ENCODE measurements at regions not wholly inside any gene's neighbourhood (a gene's known extent, or its start where the extent isn't known, plus 50 kb on each side); places are given as distances from the start of the nearest gene placed in this dataset.

DNA sequence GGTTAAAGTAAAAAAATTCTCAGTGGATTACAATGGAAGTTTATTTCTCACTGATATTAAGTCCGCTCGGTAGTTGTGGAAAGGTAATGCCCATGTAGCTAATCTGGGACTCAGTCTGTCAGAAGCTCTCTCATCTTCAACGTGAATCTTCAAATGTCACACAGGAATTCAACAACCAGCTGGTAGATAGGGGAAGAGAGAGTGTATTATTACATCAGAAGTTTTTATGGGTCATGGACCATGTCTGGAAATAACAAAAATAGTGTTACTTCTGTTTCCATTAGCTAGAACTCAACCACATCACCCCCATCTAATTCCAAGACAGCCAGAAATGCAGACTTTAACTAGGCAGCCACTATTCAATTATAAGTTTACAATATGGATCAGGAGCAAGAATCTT is 506.1 kb upstream of the HTR2C start:
- no peak overlapping the region for H2AFZ ChIP-seq (ENCODE audit: low read depth, low read length)
- no peaks in the 10 kb centered on the region for H4K20me1 ChIP-seq (replicated peaks; ENCODE audit: control insufficient read depth, insufficient read depth, low read length)
- intact Hi-C loops (cut with micrococcal nuclease) (loop anchor here (1.0 to 10.0 kb wide), 2 partner anchors 36 to 83 kb away; no protein-coding TSS in a partner anchor), in situ Hi-C loops (cut with MboI) (no loop called here)
- CTCF ChIA-PET (ENCODE audit: low intra/inter-chr PET ratio): no interaction called here
- ATAC-seq: no peak
- no peak overlapping the region for H3K9ac ChIP-seq (ENCODE audit: insufficient read depth in 1 of 2, low read depth in 2 of 2, low read length in 2 of 2)
- no TSS peak for BruUV-seq (replicated peaks)
- no peaks in the 10 kb centered on the region for H3K9me3 ChIP-seq (replicated peaks; ENCODE audit: control insufficient read depth, insufficient read depth, low read depth, low read length)
- H3K27ac ChIP-seq (ENCODE audit: extremely low read depth, low read depth, low read length): no peak overlapping the region
- no peaks in the 10 kb centered on the region for H3K27me3 ChIP-seq (ENCODE audit: control insufficient read depth in 2 of 2, insufficient read depth in 2 of 2, low read length in 2 of 2)
- no peak for DNase-seq (ENCODE audit: extremely low read depth in 1 of 4, low spot score in 3 of 4)
- FAIRE-seq: no peak
- peaks cover 0 to 2% of the 10 kb centered on the region in 2 experiments; a peak in 3 of 5 replicates for H3K4me1 ChIP-seq (replicated peaks in 1 of 2; ENCODE audit: control insufficient read depth in 2 of 2, insufficient read depth in 2 of 2, low read length in 2 of 2)
- H3K4me2 ChIP-seq (ENCODE audit: insufficient read depth, low read length): no peak overlapping the region
- 21% methylated on average over 3 of the region's 3 CpGs for WGBS (ENCODE audit: insufficient coverage, low coverage, missing lambda C conversion rate)
- no peak overlapping the region for H3K4me3 ChIP-seq
- POLR2A ChIA-PET: no interaction called here
- no peaks in the 10 kb centered on the region for H3K79me2 ChIP-seq (ENCODE audit: control insufficient read depth, insufficient read depth, low read length)
- H3K9me1 ChIP-seq (ENCODE audit: control insufficient read depth, insufficient read depth, low read length): no peaks in the 10 kb centered on the region
- H3K36me3 ChIP-seq (ENCODE audit: control insufficient read depth, insufficient read depth, low read length): no peaks in the 10 kb centered on the region
- TF ChIP-seq, protein P1, sequence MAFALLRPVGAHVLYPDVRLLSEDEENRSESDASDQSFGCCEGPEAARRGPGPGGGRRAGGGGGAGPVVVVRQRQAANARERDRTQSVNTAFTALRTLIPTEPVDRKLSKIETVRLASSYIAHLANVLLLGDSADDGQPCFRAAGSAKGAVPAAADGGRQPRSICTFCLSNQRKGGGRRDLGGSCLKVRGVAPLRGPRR (CRISPR knock-in tag; IDR thresholded peaks at IDR 0.05): no peak
- TF ChIP-seq ZNF3 (CRISPR knock-in tag; IDR thresholded peaks at IDR 0.05) (no peak), NBN (IDR thresholded peaks at IDR 0.05; ENCODE audit: low read depth) (no peak), FOXM1 (IDR thresholded peaks at IDR 0.05; ENCODE audit: low read depth) (no peak), FOXM1 (CRISPR knock-in tag; IDR thresholded peaks at IDR 0.05; ENCODE audit: low read depth) (no peak), TCFL5 (CRISPR knock-in tag; conservative IDR thresholded peaks at IDR 0.05) (no peak), ZFPM2 (CRISPR knock-in tag; IDR thresholded peaks at IDR 0.05) (no peak), ZNF274 (IDR thresholded peaks at IDR 0.05; ENCODE audit: borderline replicate concordance, low read depth, low read length) (no peak)
- TF ChIP-seq, protein P2, sequence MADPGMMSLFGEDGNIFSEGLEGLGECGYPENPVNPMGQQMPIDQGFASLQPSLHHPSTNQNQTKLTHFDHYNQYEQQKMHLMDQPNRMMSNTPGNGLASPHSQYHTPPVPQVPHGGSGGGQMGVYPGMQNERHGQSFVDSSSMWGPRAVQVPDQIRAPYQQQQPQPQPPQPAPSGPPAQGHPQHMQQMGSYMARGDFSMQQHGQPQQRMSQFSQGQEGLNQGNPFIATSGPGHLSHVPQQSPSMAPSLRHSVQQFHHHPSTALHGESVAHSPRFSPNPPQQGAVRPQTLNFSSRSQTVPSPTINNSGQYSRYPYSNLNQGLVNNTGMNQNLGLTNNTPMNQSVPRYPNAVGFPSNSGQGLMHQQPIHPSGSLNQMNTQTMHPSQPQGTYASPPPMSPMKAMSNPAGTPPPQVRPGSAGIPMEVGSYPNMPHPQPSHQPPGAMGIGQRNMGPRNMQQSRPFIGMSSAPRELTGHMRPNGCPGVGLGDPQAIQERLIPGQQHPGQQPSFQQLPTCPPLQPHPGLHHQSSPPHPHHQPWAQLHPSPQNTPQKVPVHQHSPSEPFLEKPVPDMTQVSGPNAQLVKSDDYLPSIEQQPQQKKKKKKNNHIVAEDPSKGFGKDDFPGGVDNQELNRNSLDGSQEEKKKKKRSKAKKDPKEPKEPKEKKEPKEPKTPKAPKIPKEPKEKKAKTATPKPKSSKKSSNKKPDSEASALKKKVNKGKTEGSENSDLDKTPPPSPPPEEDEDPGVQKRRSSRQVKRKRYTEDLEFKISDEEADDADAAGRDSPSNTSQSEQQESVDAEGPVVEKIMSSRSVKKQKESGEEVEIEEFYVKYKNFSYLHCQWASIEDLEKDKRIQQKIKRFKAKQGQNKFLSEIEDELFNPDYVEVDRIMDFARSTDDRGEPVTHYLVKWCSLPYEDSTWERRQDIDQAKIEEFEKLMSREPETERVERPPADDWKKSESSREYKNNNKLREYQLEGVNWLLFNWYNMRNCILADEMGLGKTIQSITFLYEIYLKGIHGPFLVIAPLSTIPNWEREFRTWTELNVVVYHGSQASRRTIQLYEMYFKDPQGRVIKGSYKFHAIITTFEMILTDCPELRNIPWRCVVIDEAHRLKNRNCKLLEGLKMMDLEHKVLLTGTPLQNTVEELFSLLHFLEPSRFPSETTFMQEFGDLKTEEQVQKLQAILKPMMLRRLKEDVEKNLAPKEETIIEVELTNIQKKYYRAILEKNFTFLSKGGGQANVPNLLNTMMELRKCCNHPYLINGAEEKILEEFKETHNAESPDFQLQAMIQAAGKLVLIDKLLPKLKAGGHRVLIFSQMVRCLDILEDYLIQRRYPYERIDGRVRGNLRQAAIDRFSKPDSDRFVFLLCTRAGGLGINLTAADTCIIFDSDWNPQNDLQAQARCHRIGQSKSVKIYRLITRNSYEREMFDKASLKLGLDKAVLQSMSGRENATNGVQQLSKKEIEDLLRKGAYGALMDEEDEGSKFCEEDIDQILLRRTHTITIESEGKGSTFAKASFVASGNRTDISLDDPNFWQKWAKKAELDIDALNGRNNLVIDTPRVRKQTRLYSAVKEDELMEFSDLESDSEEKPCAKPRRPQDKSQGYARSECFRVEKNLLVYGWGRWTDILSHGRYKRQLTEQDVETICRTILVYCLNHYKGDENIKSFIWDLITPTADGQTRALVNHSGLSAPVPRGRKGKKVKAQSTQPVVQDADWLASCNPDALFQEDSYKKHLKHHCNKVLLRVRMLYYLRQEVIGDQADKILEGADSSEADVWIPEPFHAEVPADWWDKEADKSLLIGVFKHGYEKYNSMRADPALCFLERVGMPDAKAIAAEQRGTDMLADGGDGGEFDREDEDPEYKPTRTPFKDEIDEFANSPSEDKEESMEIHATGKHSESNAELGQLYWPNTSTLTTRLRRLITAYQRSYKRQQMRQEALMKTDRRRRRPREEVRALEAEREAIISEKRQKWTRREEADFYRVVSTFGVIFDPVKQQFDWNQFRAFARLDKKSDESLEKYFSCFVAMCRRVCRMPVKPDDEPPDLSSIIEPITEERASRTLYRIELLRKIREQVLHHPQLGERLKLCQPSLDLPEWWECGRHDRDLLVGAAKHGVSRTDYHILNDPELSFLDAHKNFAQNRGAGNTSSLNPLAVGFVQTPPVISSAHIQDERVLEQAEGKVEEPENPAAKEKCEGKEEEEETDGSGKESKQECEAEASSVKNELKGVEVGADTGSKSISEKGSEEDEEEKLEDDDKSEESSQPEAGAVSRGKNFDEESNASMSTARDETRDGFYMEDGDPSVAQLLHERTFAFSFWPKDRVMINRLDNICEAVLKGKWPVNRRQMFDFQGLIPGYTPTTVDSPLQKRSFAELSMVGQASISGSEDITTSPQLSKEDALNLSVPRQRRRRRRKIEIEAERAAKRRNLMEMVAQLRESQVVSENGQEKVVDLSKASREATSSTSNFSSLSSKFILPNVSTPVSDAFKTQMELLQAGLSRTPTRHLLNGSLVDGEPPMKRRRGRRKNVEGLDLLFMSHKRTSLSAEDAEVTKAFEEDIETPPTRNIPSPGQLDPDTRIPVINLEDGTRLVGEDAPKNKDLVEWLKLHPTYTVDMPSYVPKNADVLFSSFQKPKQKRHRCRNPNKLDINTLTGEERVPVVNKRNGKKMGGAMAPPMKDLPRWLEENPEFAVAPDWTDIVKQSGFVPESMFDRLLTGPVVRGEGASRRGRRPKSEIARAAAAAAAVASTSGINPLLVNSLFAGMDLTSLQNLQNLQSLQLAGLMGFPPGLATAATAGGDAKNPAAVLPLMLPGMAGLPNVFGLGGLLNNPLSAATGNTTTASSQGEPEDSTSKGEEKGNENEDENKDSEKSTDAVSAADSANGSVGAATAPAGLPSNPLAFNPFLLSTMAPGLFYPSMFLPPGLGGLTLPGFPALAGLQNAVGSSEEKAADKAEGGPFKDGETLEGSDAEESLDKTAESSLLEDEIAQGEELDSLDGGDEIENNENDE (IDR thresholded peaks at IDR 0.05; ENCODE audit: low read depth, low read length): no peak

All from K562 (cell line).